K562 (cell line): ENCODE measurements at regions not wholly inside any gene's neighbourhood (a gene's known extent, or its start where the extent isn't known, plus 50 kb on each side); places are given as distances from the start of the nearest gene placed in this dataset.

Experiments used
- ATAC-seq: fragments of 200-7000 bp; cut with Tn5 transposase; 3 replicates; pipeline ENCODE4 v1.9.1; 2020; ENCODE audit warnings: moderate library complexity
- BruUV-seq: library from RNA; stranded (reverse); fragments of 400-500 nt; replicated peaks from 2 replicates; lab custom pipeline; 2021; lab: Mats Ljungman, UMichigan
- CTCF ChIA-PET: fragments of 300-600 bp; formaldehyde crosslinking; extraction: SDS; loops from one replicate; lab custom pipeline; 2021; ENCODE audit warnings: low intra/inter-chr PET ratio; lab: Yijun Ruan, JAX
- POLR2A ChIA-PET: fragments of 300-600, 350-650 bp; sonication (Branson Sonifier 250); formaldehyde crosslinking; extraction: SDS; loops from one replicate; lab custom pipeline; 2021; ENCODE audit warnings: antibody characterized with exemption, inconsistent platforms; lab: Yijun Ruan, JAX
- DNase-seq, 4 experiments: peaks; one replicate each; pipeline versions ENCODE4 v3.0.0 to v3.0.0-alpha.2; 2011 to 2018; ENCODE audit warnings: low spot score in 3 of 4, mixed read lengths in 3 of 4; ENCODE audit errors: extremely low read depth in 1 of 4
- FAIRE-seq: peaks from 2 replicates; lab custom pipeline; 2011; peaks lifted over from hg19 to GRCh38; lab: Jason Lieb, UNC
- H2AFZ ChIP-seq: 2 replicates; pipeline ENCODE4 v1.6.0; 2011; ENCODE audit warnings: low read depth, low read length, control low read depth, inconsistent platforms
- H3K27ac ChIP-seq: fragments of 200-600 bp; 3 replicates; pipeline ENCODE4 v1.8.0; 2011; ENCODE audit warnings: low read depth, mild to moderate bottlenecking, control low read depth, inconsistent platforms, low read length, moderate library complexity, mixed read lengths; ENCODE audit errors: extremely low read depth
- H3K27me3 ChIP-seq, 2 experiments: fragments of 300-600 bp in 1 of 2; 2 replicates in 1 of 2; 3 replicates in 1 of 2; pipeline versions ENCODE4 v1.6.0 to v1.8.0; 2011; ENCODE audit warnings: inconsistent platforms in 2 of 2, low read length in 2 of 2, mild to moderate bottlenecking in 1 of 2, mixed read lengths in 1 of 2, moderate library complexity in 1 of 2; ENCODE audit not compliant: control insufficient read depth in 2 of 2, insufficient read depth in 2 of 2
- H3K36me3 ChIP-seq: fragments of 300-600 bp; 3 replicates; pipeline ENCODE4 v1.8.0; 2011; ENCODE audit warnings: mild to moderate bottlenecking, low read length, inconsistent platforms; ENCODE audit not compliant: control insufficient read depth, insufficient read depth
- H3K4me1 ChIP-seq, 2 experiments: fragments of 200-600 bp in 1 of 2; replicated peaks in 1 of 2; 2 replicates in 1 of 2; 3 replicates in 1 of 2; pipeline versions ENCODE4 v1.5.1 to v1.8.0; 2011; ENCODE audit warnings: inconsistent platforms in 2 of 2, low read length in 2 of 2, mild to moderate bottlenecking in 1 of 2, mixed read lengths in 1 of 2, moderate library complexity in 1 of 2; ENCODE audit not compliant: control insufficient read depth in 2 of 2, insufficient read depth in 2 of 2
- H3K4me2 ChIP-seq: 2 replicates; pipeline ENCODE4 v1.6.1; 2011; ENCODE audit warnings: low read length, control low read depth, inconsistent platforms, mixed read lengths; ENCODE audit not compliant: insufficient read depth
- H3K4me3 ChIP-seq: fragments of 200-600 bp; sonication (generic), shearing (Covaris generic); 2 replicates; pipeline ENCODE4 v1.5.1; 2016; ENCODE audit warnings: control low read depth, inconsistent platforms
- H3K79me2 ChIP-seq: fragments of 200-600 bp; 3 replicates; pipeline ENCODE4 v1.8.0; 2011; ENCODE audit warnings: low read length, inconsistent platforms; ENCODE audit not compliant: control insufficient read depth, insufficient read depth
- H3K9ac ChIP-seq, 2 experiments: 2 replicates each; pipeline versions ENCODE4 v1.6.0 to v1.6.1; 2011; ENCODE audit warnings: low read depth in 2 of 2, low read length in 2 of 2, control low read depth in 1 of 2, inconsistent platforms in 1 of 2, mild to moderate bottlenecking in 1 of 2, mixed read lengths in 1 of 2; ENCODE audit not compliant: insufficient read depth in 1 of 2
- H3K9me1 ChIP-seq: one replicate; pipeline ENCODE4 v1.6.0; 2011; ENCODE audit warnings: inconsistent platforms, mild to moderate bottlenecking, low read length, moderate library complexity; ENCODE audit not compliant: control insufficient read depth, insufficient read depth
- H3K9me3 ChIP-seq: replicated peaks from 2 replicates; pipeline ENCODE4 v1.5.1; 2011; ENCODE audit warnings: low read depth, low read length, inconsistent platforms; ENCODE audit not compliant: control insufficient read depth, insufficient read depth
- H4K20me1 ChIP-seq: replicated peaks from 2 replicates; pipeline ENCODE4 v1.6.1; 2011; ENCODE audit warnings: low read length, inconsistent platforms, mixed read lengths; ENCODE audit not compliant: control insufficient read depth, insufficient read depth
- GABPA ChIP-seq: fragments of 200-800 bp; sonication (Bioruptor generic); conservative IDR thresholded peaks from 2 replicates; pipeline ENCODE4 v1.6.1; 2016; ENCODE audit warnings: low read depth, missing genetic modification characterization, missing compliant biosample characterization
- MXI1 ChIP-seq: IDR thresholded peaks from 2 replicates; pipeline ENCODE4 v1.6.1; 2011; ENCODE audit warnings: low read depth, mild to moderate bottlenecking, improper control_type of control experiment, low read length
- NR0B1 ChIP-seq: fragments of 450-650 bp; IDR thresholded peaks from one replicate; pipeline ENCODE4 v1.6.1; 2018; ENCODE audit warnings: mild to moderate bottlenecking, moderate library complexity; ENCODE audit not compliant: partially characterized antibody
- ZNF174 ChIP-seq: fragments of 250-450 bp; sonication (Bioruptor Pico); IDR thresholded peaks from 2 replicates; pipeline ENCODE4 v1.4.0; 2020; ENCODE audit warnings: mild to moderate bottlenecking
- ZNF280B ChIP-seq: fragments of 250-450 bp; sonication (Bioruptor Pico); IDR thresholded peaks from 2 replicates; pipeline ENCODE4 v1.5.1; 2021; ENCODE audit warnings: mild to moderate bottlenecking
- ZNF764 ChIP-seq: fragments of 250-450 bp; sonication (Bioruptor Pico); IDR thresholded peaks from 2 replicates; pipeline ENCODE4 v1.4.0; 2020; ENCODE audit warnings: low read depth, mild to moderate bottlenecking, moderate library complexity
- WGBS: fragments of 100-300 bp; shearing (Covaris generic); methylation state at CpG from one replicate; pipeline ENCODE4 v1.1.6; 2016; ENCODE audit warnings: low coverage, mixed read lengths; ENCODE audit not compliant: insufficient coverage; ENCODE audit errors: missing lambda C conversion rate; 5-methylcytosine and 5-hydroxymethylcytosine counted together
- in situ Hi-C: fragments of 300-500 bp; cut with MboI; formaldehyde crosslinking; loops from 4 replicates; pipeline ENCODE4 v1.15.0; 2018; ENCODE audit warnings: inconsistent platforms, mixed read lengths
- intact Hi-C: fragments of 100-400 bp; cut with micrococcal nuclease; formaldehyde crosslinking; loops from 2 replicates; pipeline ENCODE4 v1.14.2; 2022
- TF ChIP-seq, protein P1 (sequence below): sonication (generic); formaldehyde crosslinking; IDR thresholded peaks from 2 replicates; pipeline ENCODE4 v1.8.0; 2022; ENCODE audit warnings: mild to moderate bottlenecking, missing genetic modification reagents, borderline replicate concordance
- TF ChIP-seq, protein P2 (sequence below), 2 experiments: fragments of 150-350 bp in 1 of 2; IDR thresholded peaks; 2 replicates each; pipeline ENCODE4 v1.6.1; 2012 to 2016; ENCODE audit warnings: low read depth in 2 of 2, low read length in 2 of 2, mild to moderate bottlenecking in 1 of 2, moderate library complexity in 1 of 2
- TF ChIP-seq, protein P3 (sequence below): sonication (generic); formaldehyde crosslinking; IDR thresholded peaks from 2 replicates; pipeline ENCODE4 v1.8.1; 2023; ENCODE audit warnings: mild to moderate bottlenecking, missing genetic modification reagents

DNA sequence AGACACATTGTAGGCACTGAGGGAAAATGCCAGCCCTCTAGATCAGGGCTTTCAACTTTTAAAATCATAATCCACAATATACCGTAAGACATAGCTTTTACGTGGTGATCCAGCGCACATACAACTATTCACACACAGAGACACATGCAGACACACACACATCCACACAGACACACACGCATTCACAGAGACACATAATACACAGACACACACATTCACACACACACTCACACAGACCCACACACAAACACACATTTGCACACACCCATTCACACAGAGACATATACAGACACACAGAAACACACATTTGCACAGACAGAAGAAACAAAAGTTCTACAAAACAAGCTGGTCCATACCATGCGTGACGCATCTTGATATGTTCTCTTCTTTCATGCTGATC lies 244.5 kb downstream of the RHOU start:
- no peak overlapping the region for H2AFZ ChIP-seq
- ATAC-seq (no peak), FAIRE-seq (no peak), DNase-seq (no peak)
- in situ Hi-C loops = no loop called here
- H4K20me1 ChIP-seq = peaks cover 1% of the 10 kb centered on the region; the same call in 1 of the 2 replicates
- H3K9me1 ChIP-seq = no peaks in the 10 kb centered on the region
- no peak overlapping the region for H3K27ac ChIP-seq
- H3K36me3 ChIP-seq = no peaks in the 10 kb centered on the region
- WGBS = 3% methylated on average over 6 of the region's 6 CpGs
- H3K9me3 ChIP-seq = no peaks in the 10 kb centered on the region
- peaks cover 36 to 54% of the 10 kb centered on the region in 2 experiments for H3K27me3 ChIP-seq
- CTCF ChIA-PET = no interaction called here
- TF ChIP-seq, protein P1, sequence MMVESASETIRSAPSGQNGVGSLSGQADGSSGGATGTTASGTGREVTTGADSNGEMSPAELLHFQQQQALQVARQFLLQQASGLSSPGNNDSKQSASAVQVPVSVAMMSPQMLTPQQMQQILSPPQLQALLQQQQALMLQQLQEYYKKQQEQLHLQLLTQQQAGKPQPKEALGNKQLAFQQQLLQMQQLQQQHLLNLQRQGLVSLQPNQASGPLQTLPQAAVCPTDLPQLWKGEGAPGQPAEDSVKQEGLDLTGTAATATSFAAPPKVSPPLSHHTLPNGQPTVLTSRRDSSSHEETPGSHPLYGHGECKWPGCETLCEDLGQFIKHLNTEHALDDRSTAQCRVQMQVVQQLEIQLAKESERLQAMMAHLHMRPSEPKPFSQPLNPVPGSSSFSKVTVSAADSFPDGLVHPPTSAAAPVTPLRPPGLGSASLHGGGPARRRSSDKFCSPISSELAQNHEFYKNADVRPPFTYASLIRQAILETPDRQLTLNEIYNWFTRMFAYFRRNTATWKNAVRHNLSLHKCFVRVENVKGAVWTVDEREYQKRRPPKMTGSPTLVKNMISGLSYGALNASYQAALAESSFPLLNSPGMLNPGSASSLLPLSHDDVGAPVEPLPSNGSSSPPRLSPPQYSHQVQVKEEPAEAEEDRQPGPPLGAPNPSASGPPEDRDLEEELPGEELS (CRISPR knock-in tag) = no peak
- TF ChIP-seq ZNF174 = no peak
- no peak for TF ChIP-seq ZNF280B (CRISPR knock-in tag)
- TF ChIP-seq, protein P2, sequence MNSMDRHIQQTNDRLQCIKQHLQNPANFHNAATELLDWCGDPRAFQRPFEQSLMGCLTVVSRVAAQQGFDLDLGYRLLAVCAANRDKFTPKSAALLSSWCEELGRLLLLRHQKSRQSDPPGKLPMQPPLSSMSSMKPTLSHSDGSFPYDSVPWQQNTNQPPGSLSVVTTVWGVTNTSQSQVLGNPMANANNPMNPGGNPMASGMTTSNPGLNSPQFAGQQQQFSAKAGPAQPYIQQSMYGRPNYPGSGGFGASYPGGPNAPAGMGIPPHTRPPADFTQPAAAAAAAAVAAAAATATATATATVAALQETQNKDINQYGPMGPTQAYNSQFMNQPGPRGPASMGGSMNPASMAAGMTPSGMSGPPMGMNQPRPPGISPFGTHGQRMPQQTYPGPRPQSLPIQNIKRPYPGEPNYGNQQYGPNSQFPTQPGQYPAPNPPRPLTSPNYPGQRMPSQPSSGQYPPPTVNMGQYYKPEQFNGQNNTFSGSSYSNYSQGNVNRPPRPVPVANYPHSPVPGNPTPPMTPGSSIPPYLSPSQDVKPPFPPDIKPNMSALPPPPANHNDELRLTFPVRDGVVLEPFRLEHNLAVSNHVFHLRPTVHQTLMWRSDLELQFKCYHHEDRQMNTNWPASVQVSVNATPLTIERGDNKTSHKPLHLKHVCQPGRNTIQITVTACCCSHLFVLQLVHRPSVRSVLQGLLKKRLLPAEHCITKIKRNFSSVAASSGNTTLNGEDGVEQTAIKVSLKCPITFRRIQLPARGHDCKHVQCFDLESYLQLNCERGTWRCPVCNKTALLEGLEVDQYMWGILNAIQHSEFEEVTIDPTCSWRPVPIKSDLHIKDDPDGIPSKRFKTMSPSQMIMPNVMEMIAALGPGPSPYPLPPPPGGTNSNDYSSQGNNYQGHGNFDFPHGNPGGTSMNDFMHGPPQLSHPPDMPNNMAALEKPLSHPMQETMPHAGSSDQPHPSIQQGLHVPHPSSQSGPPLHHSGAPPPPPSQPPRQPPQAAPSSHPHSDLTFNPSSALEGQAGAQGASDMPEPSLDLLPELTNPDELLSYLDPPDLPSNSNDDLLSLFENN (IDR thresholded peaks at IDR 0.05; ENCODE audit: low read depth in 2 of 2, low read length in 2 of 2) = no peak
- no peak for TF ChIP-seq GABPA (tag)
- no peak for TF ChIP-seq MXI1
- no peak for TF ChIP-seq ZNF764 (CRISPR knock-in tag)
- no peak for TF ChIP-seq NR0B1
- TF ChIP-seq, protein P3, sequence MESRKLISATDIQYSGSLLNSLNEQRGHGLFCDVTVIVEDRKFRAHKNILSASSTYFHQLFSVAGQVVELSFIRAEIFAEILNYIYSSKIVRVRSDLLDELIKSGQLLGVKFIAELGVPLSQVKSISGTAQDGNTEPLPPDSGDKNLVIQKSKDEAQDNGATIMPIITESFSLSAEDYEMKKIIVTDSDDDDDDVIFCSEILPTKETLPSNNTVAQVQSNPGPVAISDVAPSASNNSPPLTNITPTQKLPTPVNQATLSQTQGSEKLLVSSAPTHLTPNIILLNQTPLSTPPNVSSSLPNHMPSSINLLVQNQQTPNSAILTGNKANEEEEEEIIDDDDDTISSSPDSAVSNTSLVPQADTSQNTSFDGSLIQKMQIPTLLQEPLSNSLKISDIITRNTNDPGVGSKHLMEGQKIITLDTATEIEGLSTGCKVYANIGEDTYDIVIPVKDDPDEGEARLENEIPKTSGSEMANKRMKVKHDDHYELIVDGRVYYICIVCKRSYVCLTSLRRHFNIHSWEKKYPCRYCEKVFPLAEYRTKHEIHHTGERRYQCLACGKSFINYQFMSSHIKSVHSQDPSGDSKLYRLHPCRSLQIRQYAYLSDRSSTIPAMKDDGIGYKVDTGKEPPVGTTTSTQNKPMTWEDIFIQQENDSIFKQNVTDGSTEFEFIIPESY (CRISPR knock-in tag) = no peak
- no peak overlapping the region for H3K4me2 ChIP-seq
- POLR2A ChIA-PET = interaction anchor here (0.6 to 1.4 kb wide), 3 partner anchors 11 to 26 kb away, joined by 3 to 4 read pairs (median 3); no protein-coding TSS in a partner anchor
- H3K9ac ChIP-seq = no peak overlapping the region
- intact Hi-C loops = no loop called here
- H3K4me3 ChIP-seq = no peak overlapping the region
- no TSS peak for BruUV-seq
- H3K4me1 ChIP-seq = no peaks in the 10 kb centered on the region
- H3K79me2 ChIP-seq = no peaks in the 10 kb centered on the region
